ENCODE measurements at regions not wholly inside any gene's neighbourhood (a gene's known extent, or its start where the extent isn't known, plus 50 kb on each side); places are given as distances from the start of the nearest gene placed in this dataset.

- TF ChIP-seq ZNF391 (tag by site-specific recombination; IDR thresholded peaks at IDR 0.05; ENCODE audit: borderline replicate concordance, low read depth), result no peak
- TF ChIP-seq, protein P1, sequence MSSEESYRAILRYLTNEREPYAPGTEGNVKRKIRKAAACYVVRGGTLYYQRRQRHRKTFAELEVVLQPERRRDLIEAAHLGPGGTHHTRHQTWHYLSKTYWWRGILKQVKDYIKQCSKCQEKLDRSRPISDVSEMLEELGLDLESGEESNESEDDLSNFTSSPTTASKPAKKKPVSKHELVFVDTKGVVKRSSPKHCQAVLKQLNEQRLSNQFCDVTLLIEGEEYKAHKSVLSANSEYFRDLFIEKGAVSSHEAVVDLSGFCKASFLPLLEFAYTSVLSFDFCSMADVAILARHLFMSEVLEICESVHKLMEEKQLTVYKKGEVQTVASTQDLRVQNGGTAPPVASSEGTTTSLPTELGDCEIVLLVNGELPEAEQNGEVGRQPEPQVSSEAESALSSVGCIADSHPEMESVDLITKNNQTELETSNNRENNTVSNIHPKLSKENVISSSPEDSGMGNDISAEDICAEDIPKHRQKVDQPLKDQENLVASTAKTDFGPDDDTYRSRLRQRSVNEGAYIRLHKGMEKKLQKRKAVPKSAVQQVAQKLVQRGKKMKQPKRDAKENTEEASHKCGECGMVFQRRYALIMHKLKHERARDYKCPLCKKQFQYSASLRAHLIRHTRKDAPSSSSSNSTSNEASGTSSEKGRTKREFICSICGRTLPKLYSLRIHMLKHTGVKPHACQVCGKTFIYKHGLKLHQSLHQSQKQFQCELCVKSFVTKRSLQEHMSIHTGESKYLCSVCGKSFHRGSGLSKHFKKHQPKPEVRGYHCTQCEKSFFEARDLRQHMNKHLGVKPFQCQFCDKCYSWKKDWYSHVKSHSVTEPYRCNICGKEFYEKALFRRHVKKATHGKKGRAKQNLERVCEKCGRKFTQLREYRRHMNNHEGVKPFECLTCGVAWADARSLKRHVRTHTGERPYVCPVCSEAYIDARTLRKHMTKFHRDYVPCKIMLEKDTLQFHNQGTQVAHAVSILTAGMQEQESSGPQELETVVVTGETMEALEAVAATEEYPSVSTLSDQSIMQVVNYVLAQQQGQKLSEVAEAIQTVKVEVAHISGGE (tag by site-specific recombination; conservative IDR thresholded peaks at IDR 0.05; ENCODE audit: low read depth), result no peak
- TF ChIP-seq, protein P2, sequence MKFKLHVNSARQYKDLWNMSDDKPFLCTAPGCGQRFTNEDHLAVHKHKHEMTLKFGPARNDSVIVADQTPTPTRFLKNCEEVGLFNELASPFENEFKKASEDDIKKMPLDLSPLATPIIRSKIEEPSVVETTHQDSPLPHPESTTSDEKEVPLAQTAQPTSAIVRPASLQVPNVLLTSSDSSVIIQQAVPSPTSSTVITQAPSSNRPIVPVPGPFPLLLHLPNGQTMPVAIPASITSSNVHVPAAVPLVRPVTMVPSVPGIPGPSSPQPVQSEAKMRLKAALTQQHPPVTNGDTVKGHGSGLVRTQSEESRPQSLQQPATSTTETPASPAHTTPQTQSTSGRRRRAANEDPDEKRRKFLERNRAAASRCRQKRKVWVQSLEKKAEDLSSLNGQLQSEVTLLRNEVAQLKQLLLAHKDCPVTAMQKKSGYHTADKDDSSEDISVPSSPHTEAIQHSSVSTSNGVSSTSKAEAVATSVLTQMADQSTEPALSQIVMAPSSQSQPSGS (tag by site-specific recombination; IDR thresholded peaks at IDR 0.05; ENCODE audit: low read depth), result no peak
- TF ChIP-seq ZNF121 (tag by site-specific recombination; IDR thresholded peaks at IDR 0.05), result no peak
- TF ChIP-seq ZNF548 (tag by site-specific recombination; IDR thresholded peaks at IDR 0.05), result no peak
- TF ChIP-seq ZFP41 (tag by site-specific recombination; IDR thresholded peaks at IDR 0.05; ENCODE audit: borderline replicate concordance), result no peak
These were observed 406.2 kb downstream of the KLF5 start for GRCh38 chr13:73464758-73465616.

Measured in HEK293 (cell line).